OCI-LY7 (cell line): ENCODE measurements at regions not wholly inside any gene's neighbourhood (a gene's known extent, or its start where the extent isn't known, plus 50 kb on each side); places are given as distances from the start of the nearest gene placed in this dataset.

ENCODE experiments used
- EZH2phosphoT487 ChIP-seq: fragments of 200-600 bp; sonication (generic); IDR thresholded peaks from 2 replicates; pipeline ENCODE4 v1.6.1; 2018; ENCODE audit warnings: low read depth, borderline replicate concordance, mild to moderate bottlenecking, mixed run types, antibody characterized with exemption, low read length, moderate library complexity, mixed read lengths
- TF ChIP-seq, protein P1 (sequence below): fragments of 200-600 bp; sonication (generic); conservative IDR thresholded peaks from 2 replicates; pipeline ENCODE4 v1.5.1; 2014; ENCODE audit warnings: mild to moderate bottlenecking, antibody characterized with exemption, low read length, moderate library complexity, mixed read lengths

DNA sequence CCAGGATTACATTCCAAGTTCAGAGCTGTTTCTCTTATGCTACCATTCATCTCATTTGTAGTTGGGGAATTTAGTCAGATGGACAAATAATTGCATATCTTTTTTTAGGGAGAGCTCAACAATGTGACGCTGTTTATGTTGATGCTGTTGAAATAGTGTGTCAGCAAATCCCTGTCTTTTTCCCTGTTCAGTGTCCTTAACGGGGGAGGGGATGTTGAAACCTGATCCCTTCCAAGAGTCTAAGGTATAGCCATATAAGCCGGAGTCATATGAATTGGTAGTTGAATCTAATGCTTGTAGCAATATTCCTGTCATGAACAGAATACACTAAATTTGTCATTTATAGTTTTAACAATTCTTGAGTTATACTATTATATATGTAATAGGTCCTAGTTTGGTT is 293.5 kb upstream of the FAT1 start:
- TF ChIP-seq, protein P1, sequence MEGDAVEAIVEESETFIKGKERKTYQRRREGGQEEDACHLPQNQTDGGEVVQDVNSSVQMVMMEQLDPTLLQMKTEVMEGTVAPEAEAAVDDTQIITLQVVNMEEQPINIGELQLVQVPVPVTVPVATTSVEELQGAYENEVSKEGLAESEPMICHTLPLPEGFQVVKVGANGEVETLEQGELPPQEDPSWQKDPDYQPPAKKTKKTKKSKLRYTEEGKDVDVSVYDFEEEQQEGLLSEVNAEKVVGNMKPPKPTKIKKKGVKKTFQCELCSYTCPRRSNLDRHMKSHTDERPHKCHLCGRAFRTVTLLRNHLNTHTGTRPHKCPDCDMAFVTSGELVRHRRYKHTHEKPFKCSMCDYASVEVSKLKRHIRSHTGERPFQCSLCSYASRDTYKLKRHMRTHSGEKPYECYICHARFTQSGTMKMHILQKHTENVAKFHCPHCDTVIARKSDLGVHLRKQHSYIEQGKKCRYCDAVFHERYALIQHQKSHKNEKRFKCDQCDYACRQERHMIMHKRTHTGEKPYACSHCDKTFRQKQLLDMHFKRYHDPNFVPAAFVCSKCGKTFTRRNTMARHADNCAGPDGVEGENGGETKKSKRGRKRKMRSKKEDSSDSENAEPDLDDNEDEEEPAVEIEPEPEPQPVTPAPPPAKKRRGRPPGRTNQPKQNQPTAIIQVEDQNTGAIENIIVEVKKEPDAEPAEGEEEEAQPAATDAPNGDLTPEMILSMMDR, result no peak
- no peak for TF ChIP-seq EZH2phosphoT487
